Esophagus muscularis mucosa (tissue), 3 donors: ENCODE measurements at regions not wholly inside any gene's neighbourhood (a gene's known extent, or its start where the extent isn't known, plus 50 kb on each side); places are given as distances from the start of the nearest gene placed in this dataset.

ENCODE experiments used
- CTCF ChIP-seq, 3 experiments: fragments of 200-600 bp in 2 of 3; fragments of 450-650 bp in 1 of 3; sonication (generic) in 2 of 3; IDR thresholded peaks; one replicate each; pipeline ENCODE4 v1.5.1; 2017 to 2019; ENCODE audit warnings: antibody characterized with exemption in 3 of 3, mild to moderate bottlenecking in 2 of 3, moderate library complexity in 1 of 3
- POLR2A ChIP-seq: fragments of 450-650 bp; IDR thresholded peaks from one replicate; pipeline ENCODE4 v1.6.1; 2017; ENCODE audit warnings: antibody characterized with exemption, moderate library complexity, mild to moderate bottlenecking, low read depth

- TF ChIP-seq POLR2A: no peak
- TF ChIP-seq CTCF (IDR thresholded peaks at IDR 0.05): no peak
These were observed 271.4 kb downstream of the POM121L12 start for GRCh38 chr7:53306846-53307245.
